Esophagus muscularis mucosa (tissue), 3 donors: ENCODE measurements at regions not wholly inside any gene's neighbourhood (a gene's known extent, or its start where the extent isn't known, plus 50 kb on each side); places are given as distances from the start of the nearest gene placed in this dataset.

Experiments
- POLR2AphosphoS5 ChIP-seq, 2 donors: sonication (generic); formaldehyde crosslinking; IDR thresholded peaks; one replicate each; pipeline ENCODE4 v1.6.1; 2017; ENCODE audit warnings: antibody characterized with exemption in 2 of 2
- TF ChIP-seq, protein P1 (sequence below), 3 experiments: fragments of 200-600 bp in 2 of 3; fragments of 450-650 bp in 1 of 3; sonication (generic) in 2 of 3; IDR thresholded peaks; one replicate each; pipeline ENCODE4 v1.5.1; 2017 to 2019; ENCODE audit warnings: antibody characterized with exemption in 3 of 3, mild to moderate bottlenecking in 2 of 3, moderate library complexity in 1 of 3

DNA sequence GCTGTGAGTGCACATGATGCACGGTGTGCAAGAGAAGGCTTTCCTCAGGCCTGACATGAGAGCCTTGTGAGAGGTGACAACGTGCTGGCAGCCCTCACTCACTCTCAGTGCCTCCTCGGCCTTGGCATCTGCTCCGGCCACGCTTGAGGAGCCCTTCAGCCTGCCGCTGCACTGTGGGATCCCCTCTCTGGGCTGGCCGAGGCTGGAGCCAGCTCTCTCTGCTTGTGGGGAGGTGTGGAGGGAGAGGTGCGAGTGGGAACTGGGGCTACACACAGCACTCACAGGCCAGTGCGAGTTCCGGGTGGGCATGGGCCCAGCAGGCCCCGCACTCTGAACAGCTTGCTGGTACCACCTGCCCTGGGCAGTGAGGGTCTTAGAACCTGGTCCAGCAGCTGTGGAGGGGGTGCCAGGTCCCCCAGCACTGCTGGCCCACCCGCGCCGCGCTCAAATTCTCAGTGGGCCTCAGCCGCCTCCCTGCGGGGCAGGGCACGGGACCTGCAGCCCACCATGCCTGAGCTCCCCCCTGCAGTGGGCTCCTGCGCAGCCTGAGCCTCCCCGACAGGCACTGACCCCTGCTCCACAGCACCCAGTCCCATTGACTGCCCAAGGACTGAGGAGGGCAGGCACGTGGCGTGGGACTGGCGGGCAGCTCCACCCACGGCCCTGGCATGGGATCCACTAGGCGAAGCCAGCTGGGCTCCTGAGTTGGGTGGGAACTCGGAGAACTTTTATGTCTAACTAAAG lies 74.9 kb upstream of the BMP5 start:
- TF ChIP-seq, protein P1, sequence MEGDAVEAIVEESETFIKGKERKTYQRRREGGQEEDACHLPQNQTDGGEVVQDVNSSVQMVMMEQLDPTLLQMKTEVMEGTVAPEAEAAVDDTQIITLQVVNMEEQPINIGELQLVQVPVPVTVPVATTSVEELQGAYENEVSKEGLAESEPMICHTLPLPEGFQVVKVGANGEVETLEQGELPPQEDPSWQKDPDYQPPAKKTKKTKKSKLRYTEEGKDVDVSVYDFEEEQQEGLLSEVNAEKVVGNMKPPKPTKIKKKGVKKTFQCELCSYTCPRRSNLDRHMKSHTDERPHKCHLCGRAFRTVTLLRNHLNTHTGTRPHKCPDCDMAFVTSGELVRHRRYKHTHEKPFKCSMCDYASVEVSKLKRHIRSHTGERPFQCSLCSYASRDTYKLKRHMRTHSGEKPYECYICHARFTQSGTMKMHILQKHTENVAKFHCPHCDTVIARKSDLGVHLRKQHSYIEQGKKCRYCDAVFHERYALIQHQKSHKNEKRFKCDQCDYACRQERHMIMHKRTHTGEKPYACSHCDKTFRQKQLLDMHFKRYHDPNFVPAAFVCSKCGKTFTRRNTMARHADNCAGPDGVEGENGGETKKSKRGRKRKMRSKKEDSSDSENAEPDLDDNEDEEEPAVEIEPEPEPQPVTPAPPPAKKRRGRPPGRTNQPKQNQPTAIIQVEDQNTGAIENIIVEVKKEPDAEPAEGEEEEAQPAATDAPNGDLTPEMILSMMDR (IDR thresholded peaks at IDR 0.05), result no peak
- no peak for TF ChIP-seq POLR2AphosphoS5 (IDR thresholded peaks at IDR 0.05)
